GM19438 (cell line): ENCODE measurements at regions not wholly inside any gene's neighbourhood (a gene's known extent, or its start where the extent isn't known, plus 50 kb on each side); places are given as distances from the start of the nearest gene placed in this dataset.

ENCODE experiments used
- ATAC-seq: cut with Tn5 transposase; IDR thresholded peaks from one replicate; pipeline ENCODE4 v1.9.1; 2021; ENCODE audit warnings: low read depth; ENCODE audit not compliant: unreplicated experiment

- ATAC-seq: no peak
Measured at GRCh38 chr5:8314965-8315364, 446.0 kb downstream of the MTRR start.

GRCh38 chr5:8316608-8317280, 447.8 kb downstream of the MTRR start:
- ATAC-seq: no peak

- no peak for ATAC-seq
Measured at GRCh38 chr5:8317335-8317734, 448.4 kb downstream of the MTRR start.

GRCh38 chr5:8320244-8320643, 451.3 kb downstream of the MTRR start:
- ATAC-seq: no peak

- no peak for ATAC-seq
Measured at GRCh38 chr5:8321272-8321671, 452.3 kb downstream of the MTRR start.

- no peak for ATAC-seq
Measured at GRCh38 chr5:8322484-8322883, 453.5 kb downstream of the MTRR start.

- no peak for ATAC-seq
Measured at GRCh38 chr5:8327016-8327415, 458.1 kb downstream of the MTRR start.

GRCh38 chr5:8329773-8330172, 460.8 kb downstream of the MTRR start:
- ATAC-seq: no peak

GRCh38 chr5:8332666-8333445, 463.9 kb downstream of the MTRR start:
- ATAC-seq: no peak

- ATAC-seq: no peak
Measured at GRCh38 chr5:8333485-8333884, 464.5 kb downstream of the MTRR start.

- no peak for ATAC-seq
Measured at GRCh38 chr5:8333977-8334376, 465.0 kb downstream of the MTRR start.

- ATAC-seq: no peak
Measured at GRCh38 chr5:8340261-8340660, 471.3 kb downstream of the MTRR start.

GRCh38 chr5:8340739-8341344, 471.9 kb downstream of the MTRR start:
- ATAC-seq: no peak

- no peak for ATAC-seq
Measured at GRCh38 chr5:8341406-8341805, 472.5 kb downstream of the MTRR start.

GRCh38 chr5:8347984-8348383, 479.0 kb downstream of the MTRR start:
- no peak for ATAC-seq

GRCh38 chr5:8349855-8350254, 480.9 kb downstream of the MTRR start:
- ATAC-seq: peak; percentile 95

- ATAC-seq: no peak
Measured at GRCh38 chr5:8350644-8351339, 481.8 kb downstream of the MTRR start.

- ATAC-seq: no peak
Measured at GRCh38 chr5:8355981-8356380, 487.0 kb downstream of the MTRR start.

- ATAC-seq: no peak
Measured at GRCh38 chr5:8360012-8360411, 491.1 kb downstream of the MTRR start.

- ATAC-seq: no peak
Measured at GRCh38 chr5:8362495-8362894, 493.5 kb downstream of the MTRR start.

GRCh38 chr5:8363138-8363537, 494.2 kb downstream of the MTRR start:
- ATAC-seq: no peak
